Activated T-helper 2 cell treated with anti-CD3 and anti-CD28 coated beads, Interferon-gamma antibody, Interleukin-2, Interleukin-4, amounts not matched to agents 10 μg/mL and 5 μg/mL and 100 μg/mL, durations not matched to agents 14 hours and 24 hours and 36 hours (primary cell): ENCODE measurements at regions not wholly inside any gene's neighbourhood (a gene's known extent, or its start where the extent isn't known, plus 50 kb on each side); places are given as distances from the start of the nearest gene placed in this dataset.

ENCODE experiments used
- DNase-seq: peaks from one replicate; pipeline ENCODE4 v3.0.0; 2021; ENCODE audit warnings: low spot score
- H3K27ac Mint-ChIP-seq: one replicate; pipeline ENCODE4 v1.8.0; 2021; ENCODE audit warnings: mixed read lengths
- H3K27me3 Mint-ChIP-seq: one replicate; pipeline ENCODE4 v1.8.0; 2021; ENCODE audit warnings: low read depth, mixed read lengths
- H3K36me3 Mint-ChIP-seq: one replicate; pipeline ENCODE4 v1.8.0; 2021; ENCODE audit warnings: low read depth, mixed read lengths
- H3K4me1 Mint-ChIP-seq: one replicate; pipeline ENCODE4 v1.8.0; 2021; ENCODE audit warnings: low read depth, mixed read lengths
- H3K4me3 Mint-ChIP-seq: one replicate; pipeline ENCODE4 v1.8.0; 2021; ENCODE audit warnings: low read depth, mild to moderate bottlenecking, moderate library complexity, mixed read lengths
- H3K9me3 Mint-ChIP-seq: one replicate; pipeline ENCODE4 v1.8.0; 2021; ENCODE audit warnings: mixed read lengths
- intact Hi-C: fragments of 100-400 bp; cut with micrococcal nuclease; formaldehyde crosslinking; loops from one replicate; pipeline ENCODE4 v1.15.1; 2023

DNA sequence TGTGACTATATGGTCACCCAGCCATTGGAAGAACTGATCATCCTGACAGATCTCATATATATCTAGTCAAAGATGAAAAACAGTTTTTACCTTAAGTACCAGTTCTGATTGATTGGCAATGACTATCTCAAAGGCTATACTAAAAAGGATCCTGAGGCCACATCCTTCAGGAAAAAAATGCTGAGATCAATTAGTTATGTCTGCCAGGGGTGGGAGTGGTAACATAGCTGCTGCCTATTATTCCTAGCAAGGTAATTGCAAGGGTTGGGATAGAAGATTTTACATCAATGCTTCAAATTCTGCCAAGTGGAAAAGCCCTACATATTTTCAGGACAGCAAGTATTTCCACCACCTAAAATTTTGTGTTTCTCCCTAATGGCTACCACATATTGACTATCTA is 114.7 kb downstream of the C1D start:
- Mint-ChIP-seq H3K36me3 (no peaks in the 10 kb centered on the region), H3K27me3 (no peaks in the 10 kb centered on the region), H3K4me3 (no peak overlapping the region), H3K27ac (no peak overlapping the region), H3K4me1 (peaks cover 7% of the 10 kb centered on the region), H3K9me3 (peaks cover 4% of the 10 kb centered on the region)
- no peak for DNase-seq
- intact Hi-C loops, result no loop called here

- intact Hi-C loops, result no loop called here
- no peak overlapping the region for H3K27ac Mint-ChIP-seq
Observed at GRCh38 chr2:67948506-67948905, 114.3 kb downstream of the C1D start.

GRCh38 chr2:67950018-67950417 is 112.8 kb downstream of the C1D start:
- no peak for DNase-seq
- no peak overlapping the region for H3K4me3 Mint-ChIP-seq
- H3K36me3 Mint-ChIP-seq, result no peaks in the 10 kb centered on the region
- H3K4me1 Mint-ChIP-seq, result peaks cover 7% of the 10 kb centered on the region
- intact Hi-C loops, result no loop called here
- peaks cover 1% of the 10 kb centered on the region for H3K27me3 Mint-ChIP-seq
- H3K27ac Mint-ChIP-seq, result no peak overlapping the region
- no peaks in the 10 kb centered on the region for H3K9me3 Mint-ChIP-seq

More at GRCh38 chr2:67948506-67948905, 114.3 kb downstream of the C1D start:
- H3K4me3 Mint-ChIP-seq, result no peak overlapping the region
- no peaks in the 10 kb centered on the region for H3K9me3 Mint-ChIP-seq
- H3K36me3 Mint-ChIP-seq, result no peaks in the 10 kb centered on the region
- peaks cover 7% of the 10 kb centered on the region for H3K4me1 Mint-ChIP-seq
- peaks cover 1% of the 10 kb centered on the region for H3K27me3 Mint-ChIP-seq
- no peak for DNase-seq

- Mint-ChIP-seq H3K27me3 (peaks cover 1% of the 10 kb centered on the region), H3K9me3 (no peaks in the 10 kb centered on the region), H3K4me3 (no peak overlapping the region), H3K27ac (no peak overlapping the region), H3K4me1 (peaks cover 7% of the 10 kb centered on the region), H3K36me3 (no peaks in the 10 kb centered on the region)
- no peak for DNase-seq
- intact Hi-C loops, result no loop called here
Observed at GRCh38 chr2:67950919-67951318, 111.9 kb downstream of the C1D start.

DNA sequence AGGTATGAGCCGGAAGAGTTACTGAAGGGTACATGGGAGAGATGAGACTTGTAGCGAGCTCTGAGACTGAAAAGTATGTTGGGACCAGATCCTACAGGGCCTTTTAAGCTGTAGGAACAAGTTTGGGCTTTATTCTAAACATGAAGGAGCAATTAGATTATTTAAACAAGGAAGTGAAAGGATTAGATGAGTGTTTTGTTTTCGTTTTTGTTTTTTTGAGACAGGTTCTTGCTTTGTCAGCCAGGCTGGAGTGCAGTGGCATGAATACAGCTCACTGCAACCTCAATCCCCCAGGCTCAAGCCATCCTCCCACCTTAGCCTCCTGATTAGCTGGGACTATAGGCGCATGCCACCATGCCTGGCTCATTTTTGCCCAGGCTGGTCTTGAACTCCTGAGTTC is 110.7 kb downstream of the C1D start:
- intact Hi-C loops, result no loop called here
- Mint-ChIP-seq H3K4me1 (no peaks in the 10 kb centered on the region), H3K27ac (no peak overlapping the region)

GRCh38 chr2:67954093-67954748 is 108.6 kb downstream of the C1D start:
- intact Hi-C loops, result no loop called here
- Mint-ChIP-seq H3K9me3 (no peaks in the 10 kb centered on the region), H3K36me3 (no peaks in the 10 kb centered on the region), H3K4me1 (no peaks in the 10 kb centered on the region), H3K27me3 (peaks cover 1% of the 10 kb centered on the region), H3K27ac (no peak overlapping the region), H3K4me3 (no peak overlapping the region)
- DNase-seq, result no peak

More for the DNA sequence above, 110.7 kb downstream of the C1D start:
- H3K9me3 Mint-ChIP-seq, result no peaks in the 10 kb centered on the region
- no peaks in the 10 kb centered on the region for H3K36me3 Mint-ChIP-seq
- DNase-seq, result no peak
- peaks cover 1% of the 10 kb centered on the region for H3K27me3 Mint-ChIP-seq
- H3K4me3 Mint-ChIP-seq, result no peak overlapping the region

DNA sequence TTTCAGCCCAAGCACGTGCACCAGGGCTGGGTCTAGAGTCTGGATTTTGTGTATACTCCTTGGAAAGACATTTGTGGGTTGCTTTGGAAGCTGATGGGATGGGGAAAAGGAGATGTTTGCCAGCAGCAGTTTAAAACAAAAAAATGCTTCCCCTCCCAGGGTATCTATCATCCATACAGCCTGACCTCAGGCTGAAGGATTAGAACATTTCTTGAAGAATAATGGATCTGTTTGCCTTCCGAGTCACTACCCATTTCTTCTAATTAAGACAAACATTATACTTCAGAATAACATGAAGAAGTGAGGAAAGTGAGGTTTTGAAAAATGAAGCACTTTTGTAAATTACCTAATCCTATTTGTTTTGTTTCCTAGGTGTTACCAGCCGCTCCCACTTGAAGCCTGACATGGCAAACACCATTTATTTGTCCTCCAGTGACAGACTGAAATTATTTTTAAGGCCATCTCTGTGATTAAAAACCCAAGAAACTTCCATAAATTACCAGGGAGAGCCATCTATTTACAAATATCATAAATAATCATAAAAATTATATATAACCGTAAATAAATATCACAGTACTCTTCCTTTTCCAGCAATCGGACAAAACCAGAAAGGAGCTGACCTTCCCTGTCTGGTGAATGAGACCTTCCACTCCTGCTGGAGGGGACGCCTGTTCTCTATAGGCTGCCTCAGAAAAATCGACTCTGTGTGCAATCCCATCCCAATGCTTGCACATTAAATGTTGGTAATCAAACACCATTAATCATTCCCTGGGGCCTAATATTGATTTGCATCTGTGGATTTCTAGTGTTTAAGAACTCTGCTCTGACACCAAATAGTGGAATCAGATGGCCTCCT is 106.8 kb downstream of the C1D start:
- H3K4me3 Mint-ChIP-seq, result no peak overlapping the region
- intact Hi-C loops, result no loop called here
- H3K9me3 Mint-ChIP-seq, result no peaks in the 10 kb centered on the region
- H3K36me3 Mint-ChIP-seq, result no peaks in the 10 kb centered on the region
- DNase-seq, result no peak
- H3K4me1 Mint-ChIP-seq, result no peaks in the 10 kb centered on the region
- H3K27ac Mint-ChIP-seq, result no peak overlapping the region
- H3K27me3 Mint-ChIP-seq, result peaks cover 1% of the 10 kb centered on the region

GRCh38 chr2:67965246-67965645 is 97.6 kb downstream of the C1D start:
- DNase-seq, result no peak
- intact Hi-C loops, result no loop called here
- no peak overlapping the region for H3K4me3 Mint-ChIP-seq
- no peaks in the 10 kb centered on the region for H3K4me1 Mint-ChIP-seq
- no peaks in the 10 kb centered on the region for H3K36me3 Mint-ChIP-seq
- H3K9me3 Mint-ChIP-seq, result no peaks in the 10 kb centered on the region
- no peak overlapping the region for H3K27ac Mint-ChIP-seq
- H3K27me3 Mint-ChIP-seq, result no peaks in the 10 kb centered on the region

GRCh38 chr2:67970071-67970470 is 92.7 kb downstream of the C1D start:
- Mint-ChIP-seq H3K27ac (no peak overlapping the region), H3K36me3 (no peaks in the 10 kb centered on the region), H3K4me3 (no peak overlapping the region), H3K9me3 (no peaks in the 10 kb centered on the region), H3K27me3 (peaks cover 1% of the 10 kb centered on the region), H3K4me1 (no peaks in the 10 kb centered on the region)
- intact Hi-C loops, result no loop called here
- no peak for DNase-seq

GRCh38 chr2:67970542-67970941 is 92.3 kb downstream of the C1D start:
- no peaks in the 10 kb centered on the region for H3K36me3 Mint-ChIP-seq
- no peak overlapping the region for H3K4me3 Mint-ChIP-seq
- H3K27ac Mint-ChIP-seq, result no peak overlapping the region
- intact Hi-C loops, result no loop called here
- DNase-seq, result no peak
- H3K9me3 Mint-ChIP-seq, result no peaks in the 10 kb centered on the region
- H3K27me3 Mint-ChIP-seq, result peaks cover 3% of the 10 kb centered on the region
- H3K4me1 Mint-ChIP-seq, result no peaks in the 10 kb centered on the region

DNA sequence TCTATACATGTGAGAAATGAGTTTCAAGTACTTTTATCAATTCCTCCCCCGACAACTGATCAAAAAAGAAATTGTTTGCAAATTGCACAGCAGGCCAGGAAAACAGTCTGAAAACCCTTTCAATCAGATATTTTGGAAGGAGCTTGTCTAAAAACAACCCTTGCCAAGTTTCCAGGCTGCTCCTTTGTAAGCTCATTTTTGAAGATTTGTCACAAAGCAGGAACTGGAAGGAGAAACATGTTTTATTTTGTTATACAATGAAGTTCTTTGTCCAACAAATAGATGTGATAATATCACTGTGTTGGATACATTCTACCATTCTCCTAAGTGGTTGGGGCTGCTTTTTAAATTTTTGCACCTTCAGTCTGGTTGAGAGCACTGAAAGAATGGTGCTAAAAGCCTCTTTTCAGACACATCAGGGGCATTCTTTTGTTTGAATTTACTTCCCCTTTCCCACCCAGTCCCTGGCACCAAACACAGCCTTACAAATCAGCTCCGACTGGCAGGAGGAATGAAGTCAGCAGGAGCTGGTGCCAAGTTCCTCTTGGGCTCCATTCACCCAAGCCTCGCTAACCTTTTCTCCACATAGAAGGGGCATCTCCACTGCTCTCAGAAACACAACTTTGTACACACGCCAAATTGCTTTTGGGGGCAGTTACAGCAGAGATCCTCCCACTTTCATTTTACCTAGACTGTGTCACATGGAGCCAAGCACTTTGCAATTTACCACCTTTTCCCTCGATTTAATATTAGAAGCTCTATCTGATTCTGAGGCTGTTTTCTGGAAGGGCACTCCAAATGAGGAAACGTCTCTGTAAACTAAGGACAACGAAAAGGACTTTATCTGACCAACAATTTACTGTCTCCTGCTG is 88.0 kb downstream of the C1D start:
- H3K27me3 Mint-ChIP-seq, result peaks cover 3% of the 10 kb centered on the region
- H3K27ac Mint-ChIP-seq, result no peak overlapping the region
- intact Hi-C loops, result no loop called here
- no peak for DNase-seq
- no peak overlapping the region for H3K4me3 Mint-ChIP-seq
- no peaks in the 10 kb centered on the region for H3K9me3 Mint-ChIP-seq
- no peaks in the 10 kb centered on the region for H3K36me3 Mint-ChIP-seq
- H3K4me1 Mint-ChIP-seq, result no peaks in the 10 kb centered on the region

DNA sequence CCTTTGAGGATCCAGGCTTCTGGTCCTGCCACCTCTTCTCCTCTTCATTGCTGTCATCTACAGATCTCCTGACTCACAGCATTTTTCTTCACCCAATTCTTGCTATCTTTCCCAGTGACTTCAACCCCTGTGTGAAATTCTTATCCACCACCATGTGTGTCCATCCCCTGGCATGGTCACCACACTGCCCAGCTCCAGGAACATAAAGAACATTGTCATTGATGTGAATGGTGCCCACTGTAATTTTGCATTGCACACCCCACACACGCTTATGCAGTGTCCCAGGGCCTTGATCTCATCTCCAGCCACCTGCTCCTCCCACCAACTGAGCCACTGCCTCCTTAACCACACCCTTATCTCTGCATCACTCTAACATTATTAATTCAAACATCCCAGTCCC is 85.3 kb downstream of the C1D start:
- H3K27me3 Mint-ChIP-seq, result peaks cover 3% of the 10 kb centered on the region
- intact Hi-C loops, result no loop called here
- no peak overlapping the region for H3K27ac Mint-ChIP-seq
- H3K36me3 Mint-ChIP-seq, result no peaks in the 10 kb centered on the region
- no peak for DNase-seq
- H3K9me3 Mint-ChIP-seq, result no peaks in the 10 kb centered on the region
- H3K4me1 Mint-ChIP-seq, result no peaks in the 10 kb centered on the region
- no peak overlapping the region for H3K4me3 Mint-ChIP-seq

- no peak for DNase-seq
- no peaks in the 10 kb centered on the region for H3K4me1 Mint-ChIP-seq
- no peak overlapping the region for H3K4me3 Mint-ChIP-seq
- H3K27me3 Mint-ChIP-seq, result no peaks in the 10 kb centered on the region
- intact Hi-C loops, result no loop called here
- H3K27ac Mint-ChIP-seq, result no peak overlapping the region
- H3K36me3 Mint-ChIP-seq, result no peaks in the 10 kb centered on the region
- no peaks in the 10 kb centered on the region for H3K9me3 Mint-ChIP-seq
Observed at GRCh38 chr2:67982956-67983355, 79.8 kb downstream of the C1D start.
